ENCODE measurements at regions not wholly inside any gene's neighbourhood (a gene's known extent, or its start where the extent isn't known, plus 50 kb on each side); places are given as distances from the start of the nearest gene placed in this dataset.

DNA sequence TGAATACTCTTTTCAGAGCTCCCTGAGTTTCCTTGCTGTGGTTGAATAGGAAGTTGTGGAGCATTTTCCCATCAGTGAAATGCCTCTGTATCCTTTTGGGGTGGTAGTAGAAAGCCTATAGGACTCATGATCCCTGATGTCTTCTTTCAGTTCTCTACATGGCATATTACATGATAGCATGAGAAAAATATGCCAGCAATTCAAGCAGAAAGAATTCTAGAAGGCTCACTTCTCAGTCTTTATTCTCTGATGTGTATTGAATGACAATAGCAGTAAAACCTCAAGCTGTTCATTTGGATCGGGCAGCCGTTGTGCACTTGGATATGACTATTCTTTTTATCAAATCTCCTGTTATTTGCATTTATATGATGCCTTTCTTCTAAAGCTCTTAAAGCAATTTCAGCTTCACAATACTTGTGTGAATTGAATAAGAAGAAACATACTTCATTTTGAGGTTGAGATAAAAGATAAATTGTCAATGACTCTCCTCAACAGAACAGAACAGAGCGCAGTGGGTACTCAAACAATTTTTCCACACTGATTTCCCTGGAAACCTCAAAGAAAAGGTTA, 251.5 kb upstream of the FBXO33 start:
- TF ChIP-seq, protein P1, sequence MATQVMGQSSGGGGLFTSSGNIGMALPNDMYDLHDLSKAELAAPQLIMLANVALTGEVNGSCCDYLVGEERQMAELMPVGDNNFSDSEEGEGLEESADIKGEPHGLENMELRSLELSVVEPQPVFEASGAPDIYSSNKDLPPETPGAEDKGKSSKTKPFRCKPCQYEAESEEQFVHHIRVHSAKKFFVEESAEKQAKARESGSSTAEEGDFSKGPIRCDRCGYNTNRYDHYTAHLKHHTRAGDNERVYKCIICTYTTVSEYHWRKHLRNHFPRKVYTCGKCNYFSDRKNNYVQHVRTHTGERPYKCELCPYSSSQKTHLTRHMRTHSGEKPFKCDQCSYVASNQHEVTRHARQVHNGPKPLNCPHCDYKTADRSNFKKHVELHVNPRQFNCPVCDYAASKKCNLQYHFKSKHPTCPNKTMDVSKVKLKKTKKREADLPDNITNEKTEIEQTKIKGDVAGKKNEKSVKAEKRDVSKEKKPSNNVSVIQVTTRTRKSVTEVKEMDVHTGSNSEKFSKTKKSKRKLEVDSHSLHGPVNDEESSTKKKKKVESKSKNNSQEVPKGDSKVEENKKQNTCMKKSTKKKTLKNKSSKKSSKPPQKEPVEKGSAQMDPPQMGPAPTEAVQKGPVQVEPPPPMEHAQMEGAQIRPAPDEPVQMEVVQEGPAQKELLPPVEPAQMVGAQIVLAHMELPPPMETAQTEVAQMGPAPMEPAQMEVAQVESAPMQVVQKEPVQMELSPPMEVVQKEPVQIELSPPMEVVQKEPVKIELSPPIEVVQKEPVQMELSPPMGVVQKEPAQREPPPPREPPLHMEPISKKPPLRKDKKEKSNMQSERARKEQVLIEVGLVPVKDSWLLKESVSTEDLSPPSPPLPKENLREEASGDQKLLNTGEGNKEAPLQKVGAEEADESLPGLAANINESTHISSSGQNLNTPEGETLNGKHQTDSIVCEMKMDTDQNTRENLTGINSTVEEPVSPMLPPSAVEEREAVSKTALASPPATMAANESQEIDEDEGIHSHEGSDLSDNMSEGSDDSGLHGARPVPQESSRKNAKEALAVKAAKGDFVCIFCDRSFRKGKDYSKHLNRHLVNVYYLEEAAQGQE (IDR thresholded peaks at IDR 0.05; ENCODE audit: insufficient read depth in 1 of 2, low read depth in 2 of 2, low read length in 1 of 2): no peak
- TF ChIP-seq, protein P2, sequence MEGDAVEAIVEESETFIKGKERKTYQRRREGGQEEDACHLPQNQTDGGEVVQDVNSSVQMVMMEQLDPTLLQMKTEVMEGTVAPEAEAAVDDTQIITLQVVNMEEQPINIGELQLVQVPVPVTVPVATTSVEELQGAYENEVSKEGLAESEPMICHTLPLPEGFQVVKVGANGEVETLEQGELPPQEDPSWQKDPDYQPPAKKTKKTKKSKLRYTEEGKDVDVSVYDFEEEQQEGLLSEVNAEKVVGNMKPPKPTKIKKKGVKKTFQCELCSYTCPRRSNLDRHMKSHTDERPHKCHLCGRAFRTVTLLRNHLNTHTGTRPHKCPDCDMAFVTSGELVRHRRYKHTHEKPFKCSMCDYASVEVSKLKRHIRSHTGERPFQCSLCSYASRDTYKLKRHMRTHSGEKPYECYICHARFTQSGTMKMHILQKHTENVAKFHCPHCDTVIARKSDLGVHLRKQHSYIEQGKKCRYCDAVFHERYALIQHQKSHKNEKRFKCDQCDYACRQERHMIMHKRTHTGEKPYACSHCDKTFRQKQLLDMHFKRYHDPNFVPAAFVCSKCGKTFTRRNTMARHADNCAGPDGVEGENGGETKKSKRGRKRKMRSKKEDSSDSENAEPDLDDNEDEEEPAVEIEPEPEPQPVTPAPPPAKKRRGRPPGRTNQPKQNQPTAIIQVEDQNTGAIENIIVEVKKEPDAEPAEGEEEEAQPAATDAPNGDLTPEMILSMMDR (IDR thresholded peaks at IDR 0.05): no peak
- no peak for TF ChIP-seq SIN3A (IDR thresholded peaks at IDR 0.05; ENCODE audit: borderline replicate concordance, insufficient read depth, low read depth, low read length)
- no peak for TF ChIP-seq TCF7L2 (IDR thresholded peaks at IDR 0.05; ENCODE audit: low read depth, low read length)
- TF ChIP-seq POLR2AphosphoS5 (IDR thresholded peaks at IDR 0.05; ENCODE audit: low read depth, low read length): no peak
- ATAC-seq (no peak), DNase-seq (ENCODE audit: low read depth, low spot score) (no peak)
- no TSS peak for BruUV-seq (replicated peaks)
- Histone ChIP-seq H3K9me3 (ENCODE audit: control insufficient read depth, insufficient read depth, low read depth, low read length) (no peaks in the 10 kb centered on the region), H3K4me3 (ENCODE audit: low read depth in 2 of 2, low read length in 2 of 2) (no peak overlapping the region), H3K27me3 (ENCODE audit: control insufficient read depth, insufficient read depth, low read length) (no peaks in the 10 kb centered on the region), H3K36me3 (ENCODE audit: control insufficient read depth, insufficient read depth, low read length) (no peaks in the 10 kb centered on the region), H3K4me1 (ENCODE audit: control insufficient read depth, insufficient read depth, low read length) (no peaks in the 10 kb centered on the region), H3K27ac (ENCODE audit: low read length) (no peak overlapping the region)
- in situ Hi-C loops (cut with HindIII; ENCODE audit: low pct_unique_long_range_greater_than_20kb, low sequenced_read_pairs) (no loop called here), intact Hi-C loops (cut with micrococcal nuclease; ENCODE audit: unreplicated experiment) (no loop called here)
- POLR2A ChIA-PET: no interaction called here
- CTCF ChIA-PET: no interaction called here

DNA sequence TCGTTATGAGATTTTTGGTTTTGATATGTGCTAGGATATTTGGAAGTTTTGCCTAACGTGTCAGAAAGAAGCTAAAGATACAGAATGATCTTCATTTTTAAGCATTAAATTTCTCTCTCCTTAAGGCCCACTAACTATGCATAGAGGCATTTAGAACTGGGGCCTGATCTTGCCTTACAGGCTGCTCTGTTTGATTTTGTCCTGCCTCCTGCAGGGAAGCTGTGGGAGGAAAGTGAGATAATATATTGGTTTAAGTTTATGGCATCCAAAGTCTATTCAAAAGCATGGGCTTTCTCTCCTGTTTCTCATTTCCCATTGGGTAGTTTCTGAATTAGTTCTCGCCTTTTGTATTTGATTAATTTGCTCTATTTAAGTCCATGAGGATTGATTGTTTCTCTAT, 250.3 kb upstream of the FBXO33 start:
- ATAC-seq: no peak
- BruUV-seq (replicated peaks): no TSS peak
- CTCF ChIA-PET: no interaction called here

DNA sequence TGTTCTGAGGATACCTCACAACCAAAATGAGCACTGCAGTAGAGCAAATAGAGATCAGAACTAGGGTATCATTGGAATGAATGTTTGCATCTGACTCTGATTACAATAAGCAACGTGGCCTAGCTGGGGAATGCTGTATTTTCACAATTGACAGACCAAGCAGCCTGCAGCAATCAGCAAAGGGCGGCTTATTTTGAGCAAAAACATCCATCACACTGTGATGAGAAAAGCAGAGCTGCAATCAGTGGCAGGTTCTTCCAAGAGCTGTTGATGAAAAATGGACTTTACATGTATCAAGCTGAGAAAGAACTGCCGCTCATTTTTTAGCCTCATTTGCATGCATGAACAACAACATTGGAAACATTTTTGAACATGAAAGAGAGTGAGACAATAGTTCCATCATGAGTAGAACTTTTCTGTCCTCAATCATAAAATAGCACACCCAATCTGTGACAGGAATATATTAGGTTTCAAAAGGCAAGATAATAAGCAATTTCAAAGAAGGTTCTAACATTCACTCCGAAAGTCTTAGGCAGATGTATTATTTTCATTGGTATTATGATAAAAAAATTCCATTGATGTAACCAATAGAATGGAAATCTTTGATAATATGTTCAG, 249.7 kb upstream of the FBXO33 start:
- DNase-seq (ENCODE audit: low read depth, low spot score) (no peak), ATAC-seq (no peak)
- no TSS peak for BruUV-seq (replicated peaks)
- Histone ChIP-seq H3K27ac (ENCODE audit: low read length) (no peak overlapping the region), H3K4me3 (ENCODE audit: low read depth in 2 of 2, low read length in 2 of 2) (no peak overlapping the region), H3K9me3 (ENCODE audit: control insufficient read depth, insufficient read depth, low read depth, low read length) (no peaks in the 10 kb centered on the region), H3K27me3 (ENCODE audit: control insufficient read depth, insufficient read depth, low read length) (no peaks in the 10 kb centered on the region), H3K36me3 (ENCODE audit: control insufficient read depth, insufficient read depth, low read length) (no peaks in the 10 kb centered on the region), H3K4me1 (ENCODE audit: control insufficient read depth, insufficient read depth, low read length) (no peaks in the 10 kb centered on the region)
- intact Hi-C loops (cut with micrococcal nuclease; ENCODE audit: unreplicated experiment) (no loop called here), in situ Hi-C loops (cut with HindIII; ENCODE audit: low pct_unique_long_range_greater_than_20kb, low sequenced_read_pairs) (no loop called here)
- ChIA-PET CTCF (no interaction called here), POLR2A (no interaction called here)
- TF ChIP-seq, protein P1 (IDR thresholded peaks at IDR 0.05; ENCODE audit: insufficient read depth in 1 of 2, low read depth in 2 of 2, low read length in 1 of 2): no peak
- TF ChIP-seq POLR2AphosphoS5 (IDR thresholded peaks at IDR 0.05; ENCODE audit: low read depth, low read length) (no peak), SIN3A (IDR thresholded peaks at IDR 0.05; ENCODE audit: borderline replicate concordance, insufficient read depth, low read depth, low read length) (no peak), TCF7L2 (IDR thresholded peaks at IDR 0.05; ENCODE audit: low read depth, low read length) (no peak)
- TF ChIP-seq, protein P2 (IDR thresholded peaks at IDR 0.05): no peak

More for the DNA sequence above, 250.3 kb upstream of the FBXO33 start:
- no peaks in the 10 kb centered on the region for H3K27me3 ChIP-seq (ENCODE audit: control insufficient read depth, insufficient read depth, low read length)
- H3K27ac ChIP-seq (ENCODE audit: low read length): no peak overlapping the region
- no peaks in the 10 kb centered on the region for H3K4me1 ChIP-seq (ENCODE audit: control insufficient read depth, insufficient read depth, low read length)
- no peak for TF ChIP-seq SIN3A (IDR thresholded peaks at IDR 0.05; ENCODE audit: borderline replicate concordance, insufficient read depth, low read depth, low read length)
- no peaks in the 10 kb centered on the region for H3K9me3 ChIP-seq (ENCODE audit: control insufficient read depth, insufficient read depth, low read depth, low read length)
- intact Hi-C loops (cut with micrococcal nuclease; ENCODE audit: unreplicated experiment) (no loop called here), in situ Hi-C loops (cut with HindIII; ENCODE audit: low pct_unique_long_range_greater_than_20kb, low sequenced_read_pairs) (no loop called here)
- DNase-seq (ENCODE audit: low read depth, low spot score): no peak
- H3K36me3 ChIP-seq (ENCODE audit: control insufficient read depth, insufficient read depth, low read length): no peaks in the 10 kb centered on the region
- POLR2A ChIA-PET: no interaction called here
- no peak overlapping the region for H3K4me3 ChIP-seq (ENCODE audit: low read depth in 2 of 2, low read length in 2 of 2)

Measured in Panc1 (cell line).